Smooth muscle cell (in vitro differentiated cells): ENCODE measurements at regions not wholly inside any gene's neighbourhood (a gene's known extent, or its start where the extent isn't known, plus 50 kb on each side); places are given as distances from the start of the nearest gene placed in this dataset.

Experiments
- DNase-seq: peaks from one replicate; lab custom pipeline; 2025; ENCODE audit not compliant: unreplicated experiment; lab: John Stamatoyannopoulos, UW
- H2AFZ ChIP-seq: fragments of 200-600 bp; sonication (generic); 2 replicates; pipeline ENCODE4 v1.6.0; 2016; ENCODE audit warnings: antibody characterized with exemption, low read depth, mild to moderate bottlenecking
- H3F3A ChIP-seq: fragments of 200-600 bp; sonication (generic); 2 replicates; pipeline ENCODE4 v1.6.0; 2017; ENCODE audit warnings: antibody characterized with exemption, low read depth
- H3K27ac ChIP-seq: fragments of 200-600 bp; sonication (generic); 2 replicates; pipeline ENCODE4 v1.5.1; 2016; ENCODE audit warnings: low read depth, mild to moderate bottlenecking
- H3K27me3 ChIP-seq: fragments of 200-600 bp; sonication (generic); 2 replicates; pipeline ENCODE4 v1.6.1; 2016; ENCODE audit warnings: low read depth, mild to moderate bottlenecking
- H3K36me3 ChIP-seq: fragments of 200-600 bp; sonication (generic); 2 replicates; pipeline ENCODE4 v1.5.1; 2016; ENCODE audit warnings: low read depth
- H3K4me1 ChIP-seq: fragments of 200-600 bp; sonication (generic); 2 replicates; pipeline ENCODE4 v1.5.1; 2016; ENCODE audit warnings: low read depth
- H3K4me2 ChIP-seq: fragments of 200-600 bp; sonication (generic); 2 replicates; pipeline ENCODE4 v1.6.0; 2016; ENCODE audit warnings: mild to moderate bottlenecking
- H3K4me3 ChIP-seq: fragments of 200-600 bp; sonication (generic); 2 replicates; pipeline ENCODE4 v1.5.1; 2016; ENCODE audit warnings: mild to moderate bottlenecking
- H3K79me2 ChIP-seq: fragments of 200-600 bp; sonication (generic); 2 replicates; pipeline ENCODE4 v1.6.0; 2016; ENCODE audit warnings: low read depth, mild to moderate bottlenecking
- H3K9ac ChIP-seq: fragments of 200-600 bp; sonication (generic); 2 replicates; pipeline ENCODE4 v1.6.0; 2016; ENCODE audit warnings: low read depth
- H3K9me3 ChIP-seq: fragments of 200-600 bp; sonication (generic); replicated peaks from 2 replicates; pipeline ENCODE4 v1.5.1; 2016; ENCODE audit warnings: low read depth
- H4K20me1 ChIP-seq: fragments of 200-600 bp; sonication (generic); 2 replicates; pipeline ENCODE4 v1.6.0; 2016; ENCODE audit warnings: low read depth
- CTCF ChIP-seq: fragments of 200-600 bp; sonication (generic); IDR thresholded peaks from 2 replicates; pipeline ENCODE4 v1.5.1; 2017; ENCODE audit warnings: borderline replicate concordance, mild to moderate bottlenecking, antibody characterized with exemption; ENCODE audit not compliant: insufficient read depth, poor library complexity, severe bottlenecking
- WGBS: methylation state at CpG from one replicate; pipeline ENCODE4 v1.1.7; 2016; ENCODE audit warnings: low lambda C conversion rate; 5-methylcytosine and 5-hydroxymethylcytosine counted together

DNA sequence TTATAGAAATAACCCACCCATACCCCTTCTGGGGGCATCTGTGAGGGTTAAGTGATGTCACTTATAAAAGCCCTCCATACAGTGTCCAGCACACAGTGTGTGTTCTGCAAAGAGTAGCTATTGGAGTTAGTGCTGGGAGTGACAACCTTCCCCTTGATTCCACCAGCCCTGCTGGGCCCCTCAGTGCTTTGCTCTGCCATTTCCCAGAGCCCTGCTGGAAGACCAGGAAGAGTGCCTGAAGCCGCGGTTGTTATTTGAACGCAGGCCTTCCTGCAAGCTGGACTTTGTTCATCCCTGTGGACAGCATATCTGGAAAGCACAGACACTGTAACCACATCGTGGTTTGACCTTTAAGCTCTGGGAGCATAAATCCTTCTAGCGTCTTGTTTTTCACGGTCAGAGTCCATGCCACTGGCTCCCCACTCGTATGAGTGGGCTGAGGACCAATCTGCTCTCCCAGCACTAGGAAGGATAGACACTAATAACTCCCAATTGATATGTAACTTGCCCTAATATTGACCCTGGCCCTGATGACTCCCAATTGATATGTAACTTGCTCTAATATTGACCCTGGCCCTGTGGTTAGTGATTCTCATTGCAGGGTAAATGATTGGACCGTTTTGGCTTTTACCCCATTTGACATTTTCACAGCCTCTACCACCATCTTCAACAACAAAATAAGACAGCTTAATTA, 297.1 kb upstream of the MAF start:
- Histone ChIP-seq H3K9ac (no peak overlapping the region), H3F3A (peaks cover 7% of the 10 kb centered on the region), H3K4me3 (no peak overlapping the region), H3K27me3 (no peaks in the 10 kb centered on the region), H3K79me2 (no peaks in the 10 kb centered on the region), H3K36me3 (no peaks in the 10 kb centered on the region), H3K27ac (peak overlapping the region; percentile 60), H3K4me2 (peak overlapping the region; percentile 56), H3K4me1 (no peaks in the 10 kb centered on the region), H3K9me3 (no peaks in the 10 kb centered on the region), H4K20me1 (no peaks in the 10 kb centered on the region), H2AFZ (no peak overlapping the region)
- TF ChIP-seq CTCF = no peak
- no peak for DNase-seq
- 9% methylated on average over 8 of the region's 8 CpGs for WGBS

GRCh38 chr16:79897104-79897452, 296.5 kb upstream of the MAF start:
- H3K4me1 ChIP-seq = no peaks in the 10 kb centered on the region
- no peak overlapping the region for H2AFZ ChIP-seq
- no peak overlapping the region for H3K4me3 ChIP-seq
- no peak for TF ChIP-seq CTCF
- H3K79me2 ChIP-seq = no peaks in the 10 kb centered on the region
- peak overlapping the region; percentile 60 for H3K27ac ChIP-seq
- H4K20me1 ChIP-seq = no peaks in the 10 kb centered on the region
- 50% methylated on average over 2 of the region's 2 CpGs for WGBS
- H3K9ac ChIP-seq = no peak overlapping the region
- H3F3A ChIP-seq = peaks cover 7% of the 10 kb centered on the region
- no peaks in the 10 kb centered on the region for H3K27me3 ChIP-seq
- no peaks in the 10 kb centered on the region for H3K36me3 ChIP-seq
- H3K4me2 ChIP-seq = peak overlapping the region; percentile 38
- DNase-seq = no peak
- no peaks in the 10 kb centered on the region for H3K9me3 ChIP-seq

DNA sequence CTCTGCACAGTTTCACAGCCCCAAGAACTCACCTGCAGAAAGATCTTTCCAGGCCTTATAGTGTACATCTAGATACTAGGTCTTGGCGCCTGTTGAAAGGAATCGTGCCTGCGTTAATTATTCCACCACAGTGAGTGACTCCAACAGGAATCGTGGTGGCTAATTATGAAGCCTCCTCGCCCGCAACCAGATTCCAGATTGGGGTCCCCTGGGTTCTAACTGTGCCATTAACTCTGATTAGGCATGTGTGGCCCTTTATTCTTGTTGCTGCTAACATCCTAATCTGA, 295.3 kb upstream of the MAF start:
- WGBS = 93% methylated on average over 6 of the region's 6 CpGs

More for the DNA sequence above, 295.3 kb upstream of the MAF start:
- Histone ChIP-seq H3K27me3 (no peaks in the 10 kb centered on the region), H3K9ac (no peak overlapping the region), H4K20me1 (no peaks in the 10 kb centered on the region), H3K4me1 (no peaks in the 10 kb centered on the region), H3K4me2 (no peak overlapping the region), H2AFZ (peak overlapping the region; percentile 44), H3F3A (peaks cover 7% of the 10 kb centered on the region), H3K27ac (no peak overlapping the region), H3K79me2 (no peaks in the 10 kb centered on the region), H3K4me3 (no peak overlapping the region), H3K36me3 (no peaks in the 10 kb centered on the region), H3K9me3 (no peaks in the 10 kb centered on the region)
- DNase-seq = no peak
- TF ChIP-seq CTCF = no peak
